A673 (cell line): ENCODE measurements at regions not wholly inside any gene's neighbourhood (a gene's known extent, or its start where the extent isn't known, plus 50 kb on each side); places are given as distances from the start of the nearest gene placed in this dataset.
"Not testable (repeated sequence)": the region's sequence is repeated elsewhere in the genome, so short reads cannot be mapped to it uniquely, and the experiment has no call there.

Experiments
- CTCF ChIP-seq: fragments of 300-800, 200-600 bp; sonication (generic); conservative IDR thresholded peaks from 2 replicates; pipeline ENCODE4 v1.5.1; 2017; ENCODE audit warnings: low read depth, mild to moderate bottlenecking, antibody characterized with exemption, low read length, moderate library complexity, mixed read lengths
- EZH2 ChIP-seq: fragments of 200-600 bp; sonication (generic); IDR thresholded peaks from 2 replicates; pipeline ENCODE4 v1.6.1; 2017; ENCODE audit warnings: borderline replicate concordance, low read depth, mild to moderate bottlenecking, mixed read lengths, antibody characterized with exemption, low read length; ENCODE audit not compliant: poor library complexity, severe bottlenecking

- not testable (repeated sequence) for TF ChIP-seq EZH2, CTCF
Measured at GRCh38 chr6:15023018-15023417, 222.9 kb upstream of the JARID2 start.
